LNCaP clone FGC (cell line): ENCODE measurements at regions not wholly inside any gene's neighbourhood (a gene's known extent, or its start where the extent isn't known, plus 50 kb on each side); places are given as distances from the start of the nearest gene placed in this dataset.
A peak's percentile ranks its signal among the peaks of the same experiment; 100 is the strongest.

Experiments
- DNase-seq: peaks from one replicate; pipeline ENCODE4 v3.0.0-alpha.2; 2011; ENCODE audit warnings: low read depth
- H3K4me3 ChIP-seq: 2 replicates; pipeline ENCODE4 v1.5.1; 2011; ENCODE audit warnings: mild to moderate bottlenecking, low read depth, low read length, control low read depth
- TF ChIP-seq, protein P1 (sequence below): IDR thresholded peaks from 2 replicates; pipeline ENCODE4 v1.5.1; 2012; ENCODE audit warnings: mild to moderate bottlenecking; ENCODE audit not compliant: control insufficient read depth, insufficient read depth; ENCODE audit errors: extremely low read depth

DNA sequence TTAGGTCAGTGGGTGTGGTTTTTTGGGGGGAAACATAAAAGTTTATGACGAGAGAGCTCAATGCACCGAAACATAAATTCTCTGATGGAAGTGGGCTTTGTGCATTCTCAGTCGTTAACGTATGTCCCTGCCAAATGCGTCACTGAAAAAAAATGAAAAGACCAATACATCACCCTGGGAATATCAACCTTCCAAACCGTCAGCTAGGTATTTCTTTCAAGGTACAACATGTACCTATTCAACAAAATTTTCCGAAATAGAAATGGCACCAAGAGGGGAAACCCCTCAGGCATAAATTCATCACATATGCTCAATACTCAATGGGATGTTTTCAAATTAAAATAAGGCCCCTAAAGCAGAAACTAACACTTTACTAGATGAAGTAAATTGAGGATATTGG, 266.6 kb upstream of the SUCLG2 start:
- DNase-seq, result no peak
- TF ChIP-seq, protein P1, sequence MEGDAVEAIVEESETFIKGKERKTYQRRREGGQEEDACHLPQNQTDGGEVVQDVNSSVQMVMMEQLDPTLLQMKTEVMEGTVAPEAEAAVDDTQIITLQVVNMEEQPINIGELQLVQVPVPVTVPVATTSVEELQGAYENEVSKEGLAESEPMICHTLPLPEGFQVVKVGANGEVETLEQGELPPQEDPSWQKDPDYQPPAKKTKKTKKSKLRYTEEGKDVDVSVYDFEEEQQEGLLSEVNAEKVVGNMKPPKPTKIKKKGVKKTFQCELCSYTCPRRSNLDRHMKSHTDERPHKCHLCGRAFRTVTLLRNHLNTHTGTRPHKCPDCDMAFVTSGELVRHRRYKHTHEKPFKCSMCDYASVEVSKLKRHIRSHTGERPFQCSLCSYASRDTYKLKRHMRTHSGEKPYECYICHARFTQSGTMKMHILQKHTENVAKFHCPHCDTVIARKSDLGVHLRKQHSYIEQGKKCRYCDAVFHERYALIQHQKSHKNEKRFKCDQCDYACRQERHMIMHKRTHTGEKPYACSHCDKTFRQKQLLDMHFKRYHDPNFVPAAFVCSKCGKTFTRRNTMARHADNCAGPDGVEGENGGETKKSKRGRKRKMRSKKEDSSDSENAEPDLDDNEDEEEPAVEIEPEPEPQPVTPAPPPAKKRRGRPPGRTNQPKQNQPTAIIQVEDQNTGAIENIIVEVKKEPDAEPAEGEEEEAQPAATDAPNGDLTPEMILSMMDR, result no peak
- H3K4me3 ChIP-seq, result no peak overlapping the region

DNA sequence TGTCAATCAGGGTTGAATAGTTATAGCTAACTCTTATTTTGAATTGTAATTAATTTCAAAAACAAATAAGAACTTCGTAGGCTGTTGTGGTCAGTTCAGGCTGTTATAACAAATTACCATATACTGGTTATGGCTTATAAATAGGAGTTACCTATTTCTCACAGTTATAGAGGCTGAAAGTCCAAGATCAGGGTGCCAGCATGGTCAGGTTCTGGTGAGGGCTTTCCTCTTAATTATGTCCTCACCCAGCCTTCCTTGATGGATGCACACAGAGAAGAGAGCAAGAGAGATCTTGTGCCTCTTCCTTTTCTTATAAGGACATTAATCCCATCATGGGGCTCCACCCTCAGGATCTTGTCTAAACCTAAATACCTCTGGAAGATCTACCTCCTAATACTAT, 265.9 kb upstream of the SUCLG2 start:
- no peak for DNase-seq
- TF ChIP-seq, protein P1, result no peak
- H3K4me3 ChIP-seq, result no peak overlapping the region

DNA sequence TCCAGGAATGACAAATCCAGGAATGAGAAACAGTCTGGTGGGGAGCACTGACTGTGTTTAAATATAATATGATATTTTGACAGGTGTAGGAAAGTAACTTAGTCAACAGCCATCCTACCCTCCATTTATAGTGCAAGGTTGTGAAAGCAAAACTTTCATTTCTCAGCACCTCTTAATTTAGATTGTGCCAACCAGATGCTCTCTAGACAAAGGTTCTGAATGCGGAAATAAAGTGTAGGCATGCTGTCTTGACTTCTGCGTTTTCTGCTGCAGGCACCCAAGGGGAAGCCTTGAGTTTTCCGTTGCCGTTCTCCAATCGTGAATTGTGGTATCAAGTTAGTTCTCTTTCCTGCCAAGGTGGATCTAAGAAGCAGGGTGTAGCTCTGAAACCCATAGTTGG, 261.9 kb upstream of the SUCLG2 start:
- no peak overlapping the region for H3K4me3 ChIP-seq
- TF ChIP-seq, protein P1, result no peak
- DNase-seq, result no peak

DNA sequence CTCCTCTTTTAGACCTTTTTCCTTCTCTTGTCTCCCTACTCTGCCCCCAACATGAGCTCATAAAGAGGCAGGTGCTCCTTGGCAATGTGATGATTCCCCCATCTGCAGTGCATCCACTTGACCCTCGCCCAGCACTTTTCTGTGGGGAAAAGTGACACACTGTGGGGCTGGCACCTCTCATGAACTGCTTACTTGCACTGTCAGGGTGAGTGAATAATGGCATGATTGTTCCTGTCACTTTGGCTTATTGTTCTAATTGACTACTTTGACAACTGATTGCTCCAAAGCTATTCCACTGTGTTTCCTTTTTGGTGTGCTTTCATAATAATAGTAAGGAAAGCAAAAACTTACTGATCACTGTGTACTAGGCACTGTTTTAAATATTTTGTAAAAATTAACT, 253.3 kb upstream of the SUCLG2 start:
- no peak for DNase-seq
- TF ChIP-seq, protein P1, result no peak
- no peak overlapping the region for H3K4me3 ChIP-seq

DNA sequence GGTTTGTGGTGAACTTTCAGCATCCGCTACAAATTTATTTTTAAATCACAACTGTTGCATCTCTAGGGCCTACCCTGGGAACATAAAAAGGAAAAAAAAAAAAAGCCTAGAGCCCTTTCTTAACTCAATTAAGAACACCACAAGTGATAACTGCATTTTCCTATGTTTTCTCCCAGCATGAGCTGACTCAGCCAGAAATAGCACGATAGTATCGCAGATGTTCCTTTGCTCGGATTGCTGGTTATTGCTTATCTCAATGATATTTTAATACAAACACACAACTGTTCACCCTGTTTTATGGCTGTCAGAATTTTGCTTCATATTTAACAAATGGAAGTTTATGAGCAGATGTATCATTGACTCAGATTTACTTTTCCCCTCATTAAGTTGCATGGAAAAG, 251.8 kb upstream of the SUCLG2 start:
- DNase-seq, result no peak
- TF ChIP-seq, protein P1, result no peak
- H3K4me3 ChIP-seq, result no peak overlapping the region

DNA sequence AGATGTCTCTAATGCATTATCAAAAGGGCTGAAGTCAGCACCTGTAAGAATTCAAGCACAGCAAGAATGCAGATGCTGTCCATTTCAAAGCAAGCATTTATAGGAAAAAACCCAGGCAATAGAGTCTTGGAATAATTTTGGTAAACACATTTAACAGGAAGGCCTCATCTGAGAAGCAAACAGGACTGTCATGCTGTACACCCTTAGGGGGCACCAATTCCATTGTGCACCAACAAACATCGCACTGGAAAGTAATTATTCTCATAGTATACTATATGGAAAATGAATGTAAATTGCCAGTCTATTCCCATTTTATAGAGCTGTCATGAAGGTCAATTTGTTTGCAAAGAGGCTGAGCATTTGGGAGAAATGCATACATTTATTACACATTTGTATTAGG, 247.3 kb upstream of the SUCLG2 start:
- no peak for DNase-seq
- no peak overlapping the region for H3K4me3 ChIP-seq
- TF ChIP-seq, protein P1, result peak; percentile 62

DNA sequence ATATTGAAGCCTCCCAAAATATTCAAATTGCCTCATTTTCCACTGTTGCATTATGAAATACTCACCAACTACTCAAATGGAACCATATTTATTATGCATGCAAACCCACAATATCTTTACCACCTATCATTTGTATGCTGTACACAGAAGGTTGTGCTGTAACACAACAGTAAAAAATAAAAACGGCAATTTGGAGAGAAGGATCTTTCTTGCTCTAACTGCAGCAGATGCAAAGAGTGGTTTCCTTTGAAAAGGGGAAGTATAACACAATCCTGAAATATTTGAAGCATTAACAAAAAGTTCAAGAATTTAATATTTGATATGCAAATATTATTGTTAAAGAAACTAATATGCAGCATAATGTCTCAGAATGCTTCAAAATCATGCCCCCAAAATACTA, 244.5 kb upstream of the SUCLG2 start:
- no peak for DNase-seq
- TF ChIP-seq, protein P1, result no peak
- no peak overlapping the region for H3K4me3 ChIP-seq
